WTC11 (cell line): ENCODE measurements at regions not wholly inside any gene's neighbourhood (a gene's known extent, or its start where the extent isn't known, plus 50 kb on each side); places are given as distances from the start of the nearest gene placed in this dataset.

Source experiments
- ATF1 ChIP-seq: sonication (generic); formaldehyde crosslinking; IDR thresholded peaks from 2 replicates; pipeline ENCODE4 v1.8.1; 2023; ENCODE audit warnings: mild to moderate bottlenecking, moderate library complexity, missing genetic modification reagents
- CTCF ChIP-seq: fragments of 200-600 bp; IDR thresholded peaks from 2 replicates; pipeline ENCODE4 v1.8.0; 2022; ENCODE audit warnings: antibody characterized with exemption
- FOXK1 ChIP-seq: sonication (generic); formaldehyde crosslinking; IDR thresholded peaks from 2 replicates; pipeline ENCODE4 v1.8.0; 2022; ENCODE audit warnings: mild to moderate bottlenecking, moderate library complexity, missing genetic modification reagents
- KAT7 ChIP-seq: sonication (generic); formaldehyde crosslinking; IDR thresholded peaks from 2 replicates; pipeline ENCODE4 v1.8.1; 2023; ENCODE audit warnings: missing genetic modification reagents, mild to moderate bottlenecking, borderline replicate concordance
- TF ChIP-seq, protein P1 (sequence below): fragments of 250-450 bp; sonication (Bioruptor Pico); IDR thresholded peaks from 2 replicates; pipeline ENCODE4 v1.9.0; 2021; ENCODE audit warnings: moderate library complexity, mild to moderate bottlenecking, inconsistent platforms, borderline replicate concordance

- TF ChIP-seq CTCF (no peak), ATF1 (no peak), FOXK1 (CRISPR knock-in tag) (no peak), KAT7 (CRISPR knock-in tag) (no peak)
- TF ChIP-seq, protein P1, sequence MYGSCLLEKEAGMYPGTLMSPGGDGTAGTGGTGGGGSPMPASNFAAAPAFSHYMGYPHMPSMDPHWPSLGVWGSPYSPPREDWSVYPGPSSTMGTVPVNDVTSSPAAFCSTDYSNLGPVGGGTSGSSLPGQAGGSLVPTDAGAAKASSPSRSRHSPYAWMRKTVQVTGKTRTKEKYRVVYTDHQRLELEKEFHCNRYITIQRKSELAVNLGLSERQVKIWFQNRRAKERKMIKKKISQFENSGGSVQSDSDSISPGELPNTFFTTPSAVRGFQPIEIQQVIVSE (CRISPR knock-in tag): no peak
Measured at GRCh38 chr5:135642488-135642870, 63.7 kb upstream of the CXCL14 start.
